GM12878 (cell line): ENCODE measurements at regions not wholly inside any gene's neighbourhood (a gene's known extent, or its start where the extent isn't known, plus 50 kb on each side); places are given as distances from the start of the nearest gene placed in this dataset.

ENCODE experiments used
- ATAC-seq: fragments of 200-7000 bp; cut with Tn5 transposase; 3 replicates; pipeline ENCODE4 v1.9.1; 2020; ENCODE audit warnings: mild to moderate bottlenecking, moderate library complexity
- BruUV-seq: library from RNA; stranded (reverse); fragments of 400-500 nt; replicated peaks from 2 replicates; lab custom pipeline; 2021; lab: Mats Ljungman, UMichigan
- CTCF ChIA-PET: fragments of 300-600 bp; sonication (Branson Sonifier 250); formaldehyde crosslinking; extraction: SDS; loops from one replicate; lab custom pipeline; 2021; ENCODE audit warnings: inconsistent platforms; lab: Yijun Ruan, JAX
- POLR2A ChIA-PET: fragments of 350-600 bp; formaldehyde crosslinking; extraction: SDS; loops from one replicate; lab custom pipeline; 2021; ENCODE audit warnings: inconsistent platforms; lab: Charles Lee
- RAD21 ChIA-PET: fragments of 300-600 bp; sonication (Branson Sonifier 250); formaldehyde crosslinking; loops from one replicate; lab custom pipeline; 2023; ENCODE audit warnings: antibody characterized with exemption; ENCODE audit not compliant: unreplicated experiment; lab: Charles Lee
- SMC1A ChIA-PET: fragments of 300-600 bp; sonication (Branson Sonifier 250); formaldehyde crosslinking; loops from one replicate; lab custom pipeline; 2023; ENCODE audit not compliant: unreplicated experiment, uncharacterized antibody; lab: Charles Lee
- DNase-seq: peaks from one replicate; pipeline ENCODE4 v3.0.0-alpha.2; 2011; ENCODE audit warnings: low read depth, low spot score
- FAIRE-seq: peaks from 3 replicates; lab custom pipeline; 2011; peaks lifted over from hg19 to GRCh38; lab: Jason Lieb, UNC
- H2AFZ ChIP-seq: 2 replicates; pipeline ENCODE4 v1.6.0; 2011; ENCODE audit warnings: low read depth, low read length, control low read depth; ENCODE audit not compliant: control insufficient read depth
- H3K27ac ChIP-seq: 2 replicates; pipeline ENCODE4 v1.5.1; 2011; ENCODE audit warnings: control low read depth; ENCODE audit not compliant: control insufficient read depth, insufficient read depth
- H3K27me3 ChIP-seq, 2 experiments: replicated peaks in 1 of 2; 2 replicates each; pipeline versions ENCODE4 v1.6.0 to v1.6.1; 2011; ENCODE audit warnings: low read length in 1 of 2; ENCODE audit not compliant: control insufficient read depth in 2 of 2, insufficient read depth in 2 of 2
- H3K36me3 ChIP-seq, 2 experiments: 2 replicates each; pipeline ENCODE4 v1.5.1; 2011; ENCODE audit warnings: low read length in 1 of 2; ENCODE audit not compliant: control insufficient read depth in 2 of 2, insufficient read depth in 2 of 2
- H3K4me1 ChIP-seq: 2 replicates; pipeline ENCODE4 v1.6.1; 2011; ENCODE audit warnings: mild to moderate bottlenecking, low read length, moderate library complexity, mixed read lengths; ENCODE audit not compliant: control insufficient read depth, insufficient read depth
- H3K4me2 ChIP-seq: 2 replicates; pipeline ENCODE4 v1.6.0; 2011; ENCODE audit warnings: control low read depth; ENCODE audit not compliant: control insufficient read depth, insufficient read depth
- H3K4me3 ChIP-seq: fragments of 200-600 bp; sonication (generic); 2 replicates; pipeline ENCODE4 v1.5.1; 2016
- H3K79me2 ChIP-seq: 2 replicates; pipeline ENCODE4 v1.6.0; 2011; ENCODE audit warnings: low read length; ENCODE audit not compliant: control insufficient read depth, insufficient read depth
- H3K9ac ChIP-seq: 2 replicates; pipeline ENCODE4 v1.8.0; 2011; ENCODE audit warnings: low read length, control low read depth, mixed read lengths; ENCODE audit not compliant: control insufficient read depth, insufficient read depth
- H3K9me3 ChIP-seq: replicated peaks from 3 replicates; pipeline ENCODE4 v1.5.1; 2011; ENCODE audit warnings: mild to moderate bottlenecking, low read length; ENCODE audit not compliant: control insufficient read depth, insufficient read depth
- H4K20me1 ChIP-seq: 2 replicates; pipeline ENCODE4 v1.6.0; 2011; ENCODE audit not compliant: control insufficient read depth, insufficient read depth
- BRCA1 ChIP-seq: IDR thresholded peaks from 2 replicates; pipeline ENCODE4 v1.6.1; 2011; ENCODE audit warnings: low read depth, low read length, improper control_type of control experiment
- CHD2 ChIP-seq: IDR thresholded peaks from 2 replicates; pipeline ENCODE4 v1.6.1; 2011; ENCODE audit warnings: low read depth, low read length, improper control_type of control experiment, borderline replicate concordance
- EED ChIP-seq: sonication (generic); IDR thresholded peaks from 2 replicates; pipeline ENCODE4 v1.6.1; 2016; ENCODE audit warnings: antibody characterized with exemption, low read depth
- IKZF1 ChIP-seq: fragments of 450-650 bp; conservative IDR thresholded peaks from 2 replicates; pipeline ENCODE4 v1.6.1; 2017; ENCODE audit warnings: antibody characterized with exemption, mild to moderate bottlenecking
- KAT2A ChIP-seq: conservative IDR thresholded peaks from 2 replicates; pipeline ENCODE4 v1.6.1; 2011; ENCODE audit warnings: low read depth, low read length; ENCODE audit not compliant: control insufficient read depth
- NR2C1 ChIP-seq: fragments of 450-650 bp; IDR thresholded peaks from 2 replicates; pipeline ENCODE4 v1.6.1; 2017; ENCODE audit warnings: antibody characterized with exemption, mild to moderate bottlenecking, moderate library complexity
- ZNF217 ChIP-seq: fragments of 450-650 bp; IDR thresholded peaks from 2 replicates; pipeline ENCODE4 v1.6.1; 2017; ENCODE audit warnings: antibody characterized with exemption, mild to moderate bottlenecking
- WGBS: methylation state at CpG from one replicate; pipeline ENCODE4 v1.1.6; 2016; ENCODE audit warnings: low lambda C conversion rate; ENCODE audit not compliant: insufficient replicate concordance, insufficient coverage; ENCODE audit errors: missing lambda C conversion rate; 5-methylcytosine and 5-hydroxymethylcytosine counted together
- in situ Hi-C: fragments of 300-500 bp; cut with MboI; formaldehyde crosslinking; loops from 9 replicates; pipeline ENCODE4 v1.14.3; 2018; ENCODE audit warnings: mixed read lengths
- intact Hi-C: fragments of 100-400 bp; cut with micrococcal nuclease; formaldehyde crosslinking; loops from one replicate; pipeline ENCODE4 v1.14.2; 2022; ENCODE audit not compliant: unreplicated experiment

GRCh38 chr7:153401795-153402720 lies 642.5 kb downstream of the ACTR3B start:
- H3K4me2 ChIP-seq = no peak overlapping the region
- H4K20me1 ChIP-seq = no peaks in the 10 kb centered on the region
- ChIA-PET RAD21 (no interaction called here), CTCF (no interaction called here), POLR2A (no interaction called here), SMC1A (no interaction called here)
- no TSS peak for BruUV-seq
- no peak overlapping the region for H3K4me3 ChIP-seq
- in situ Hi-C loops = no loop called here
- H3K27me3 ChIP-seq = no peaks in the 10 kb centered on the region
- ATAC-seq = no peak
- H3K27ac ChIP-seq = no peak overlapping the region
- no peaks in the 10 kb centered on the region for H3K36me3 ChIP-seq
- H3K9ac ChIP-seq = no peak overlapping the region
- H3K9me3 ChIP-seq = no peaks in the 10 kb centered on the region
- DNase-seq = no peak
- intact Hi-C loops = no loop called here
- no peak for TF ChIP-seq KAT2A
- TF ChIP-seq EED = no peak
- no peak for TF ChIP-seq CHD2
- TF ChIP-seq NR2C1 = no peak
- no peak for TF ChIP-seq IKZF1
- TF ChIP-seq BRCA1 = no peak
- no peak for TF ChIP-seq ZNF217
- H3K4me1 ChIP-seq = no peaks in the 10 kb centered on the region
- H3K79me2 ChIP-seq = no peaks in the 10 kb centered on the region
- FAIRE-seq = no peak
- no peak overlapping the region for H2AFZ ChIP-seq
- WGBS = 59% methylated on average over 9 of the region's 9 CpGs
